ENCODE measurements at regions not wholly inside any gene's neighbourhood (a gene's known extent, or its start where the extent isn't known, plus 50 kb on each side); places are given as distances from the start of the nearest gene placed in this dataset.

GRCh38 chrX:112941209-112941837 lies 100.7 kb upstream of the AMOT start:
- TF ChIP-seq CTCF (IDR thresholded peaks at IDR 0.05; ENCODE audit: insufficient read depth, low read length) (no peak), POLR2AphosphoS5 (IDR thresholded peaks at IDR 0.05; ENCODE audit: low read depth) (no peak), SPI1 (IDR thresholded peaks at IDR 0.05; ENCODE audit: borderline replicate concordance, low read depth) (no peak)
